ENCODE measurements at regions not wholly inside any gene's neighbourhood (a gene's known extent, or its start where the extent isn't known, plus 50 kb on each side); places are given as distances from the start of the nearest gene placed in this dataset.
"Not testable (repeated sequence)": the region's sequence is repeated elsewhere in the genome, so short reads cannot be mapped to it uniquely, and the experiment has no call there.

DNA sequence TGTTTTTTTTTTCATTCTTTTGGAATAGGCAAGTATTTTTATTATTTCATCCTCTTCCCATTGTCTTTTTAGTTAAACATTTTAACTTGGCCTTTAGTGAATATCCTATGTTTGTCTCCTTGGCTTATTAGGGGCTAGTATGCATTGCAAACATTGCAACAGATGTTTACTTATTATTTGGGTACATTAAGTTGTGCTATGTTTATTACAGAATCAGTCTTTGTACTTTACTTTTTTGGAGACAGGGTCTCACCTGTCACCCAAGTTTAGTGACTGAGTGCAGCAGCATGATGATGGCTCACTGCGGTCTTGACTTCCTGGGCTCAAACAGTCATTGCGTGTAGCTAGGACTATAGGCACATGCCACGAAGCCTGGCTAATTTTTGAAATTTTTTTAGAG is 51.1 kb upstream of the NUDT6 start:
- DNase-seq (ENCODE audit: low spot score), result no peak

DNA sequence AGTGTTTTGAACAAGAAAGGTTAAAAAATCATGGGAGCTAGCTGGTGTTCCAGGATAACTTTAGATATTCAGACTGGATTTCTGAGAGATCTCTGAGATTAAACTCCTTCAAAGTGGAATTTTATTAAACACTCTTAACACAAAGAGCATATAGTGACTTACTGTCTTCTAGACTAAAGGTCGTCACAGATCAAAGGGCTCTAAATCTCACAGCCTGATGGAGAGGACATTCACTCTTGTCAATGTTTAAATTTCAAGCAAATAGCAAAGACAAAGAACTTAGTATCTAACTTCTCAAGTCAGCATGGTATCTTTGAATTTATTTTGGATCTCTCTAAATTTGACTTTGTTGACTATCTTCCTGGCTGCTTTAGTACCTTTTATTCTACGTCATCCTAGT is 53.7 kb upstream of the NUDT6 start:
- DNase-seq (ENCODE audit: low spot score), result no peak

DNA sequence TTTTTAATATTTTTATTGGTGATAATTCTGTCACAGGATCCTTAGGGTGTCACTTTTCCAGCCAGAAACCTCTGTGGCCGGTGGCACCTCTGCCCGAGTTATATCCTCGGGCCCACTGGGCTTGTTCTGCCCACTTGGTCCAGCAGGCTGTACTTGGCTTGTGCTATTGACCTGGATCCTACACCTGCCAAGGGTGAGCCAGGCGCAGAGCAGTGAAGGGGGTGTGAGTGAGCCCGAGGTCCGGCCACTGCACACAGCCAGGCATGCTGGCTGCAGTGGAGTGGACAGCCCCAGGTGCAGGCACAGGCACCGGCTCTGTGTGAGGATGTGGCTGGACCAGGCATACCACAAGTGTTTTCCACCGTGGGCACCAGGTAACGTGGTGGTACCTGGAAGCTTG is 54.7 kb upstream of the NUDT6 start:
- DNase-seq (ENCODE audit: low spot score), result no peak

DNA sequence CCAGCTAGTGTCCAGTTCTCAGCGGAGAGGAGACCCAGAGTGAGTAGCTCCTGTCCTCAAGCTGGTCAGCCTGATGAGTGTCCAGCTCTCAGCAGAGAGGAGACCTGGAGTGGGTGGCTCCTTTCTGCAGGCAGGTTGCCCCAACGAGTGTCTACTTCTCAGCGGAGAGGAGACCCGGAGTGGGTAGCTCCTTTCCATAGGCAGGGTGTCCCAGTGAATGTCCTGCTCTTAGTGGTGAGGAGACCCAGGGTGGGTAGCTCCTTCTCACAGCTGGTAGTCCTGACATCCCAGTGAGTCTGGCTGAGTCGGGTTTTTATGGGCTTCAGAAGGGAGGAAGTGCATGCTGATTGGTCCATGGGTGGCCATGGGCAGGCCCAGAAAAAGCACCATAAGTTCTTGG is 55.7 kb upstream of the NUDT6 start:
- no peak for DNase-seq (ENCODE audit: low spot score)

DNA sequence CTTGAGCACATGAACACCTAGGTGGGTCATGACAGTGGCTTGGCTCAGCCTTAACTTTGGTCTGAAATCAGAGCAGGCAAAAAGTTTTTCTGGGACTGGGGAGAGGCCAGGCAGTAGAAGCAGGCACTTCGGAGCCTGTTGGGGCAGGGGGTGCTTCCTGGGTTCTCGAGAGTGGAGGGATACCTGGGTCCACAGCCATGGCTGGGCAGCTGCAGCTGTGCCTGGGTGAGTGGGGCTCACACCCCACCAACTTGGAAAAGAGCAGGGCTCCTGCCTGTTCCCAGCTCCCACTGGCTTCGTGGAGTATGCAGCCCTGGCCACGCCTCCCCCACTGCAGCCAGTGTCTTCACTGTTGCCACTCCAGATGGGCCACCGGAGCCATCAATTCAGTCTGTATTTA is 56.4 kb upstream of the NUDT6 start:
- DNase-seq (ENCODE audit: low spot score), result no peak

DNA sequence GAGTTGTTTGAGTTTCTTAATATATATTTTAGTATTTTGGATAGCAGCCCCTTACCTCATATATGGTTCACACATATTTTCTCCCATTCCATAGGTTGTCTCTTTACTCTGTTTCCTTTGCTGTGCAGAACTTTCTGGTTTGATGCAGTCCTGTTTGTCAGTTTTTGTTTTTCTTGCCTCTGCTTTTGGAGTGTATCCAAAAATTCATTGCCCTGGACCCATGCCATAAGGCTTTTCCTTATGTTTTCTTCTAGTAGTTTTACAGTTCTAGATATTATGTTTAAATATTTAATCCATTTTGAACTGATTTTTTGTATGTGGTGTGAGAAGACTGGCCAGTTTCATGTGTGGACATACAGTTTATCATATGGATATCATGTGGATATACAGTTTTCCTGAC is 58.5 kb upstream of the NUDT6 start:
- no peak for DNase-seq (ENCODE audit: low spot score)

DNA sequence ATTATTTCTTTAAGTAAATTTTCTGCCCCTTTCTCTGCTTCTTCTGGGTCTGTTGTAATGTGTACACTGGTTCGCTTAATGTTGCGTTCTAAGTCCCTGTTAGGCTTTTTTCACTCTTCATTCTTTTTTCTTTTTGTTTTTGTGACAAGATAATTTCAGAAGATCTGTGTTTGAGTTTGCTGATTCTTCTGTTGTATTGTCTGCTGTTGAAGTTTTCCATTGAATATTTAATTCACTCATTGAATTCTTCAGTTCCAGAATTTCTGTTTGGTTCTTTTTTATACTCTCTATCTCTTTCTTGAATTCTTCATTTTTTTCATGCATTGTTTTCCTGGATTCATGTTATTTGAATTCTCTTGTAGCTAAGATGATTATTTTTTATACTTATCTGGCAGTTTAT is 66.3 kb upstream of the NUDT6 start:
- no peak for DNase-seq (ENCODE audit: low spot score)

DNA sequence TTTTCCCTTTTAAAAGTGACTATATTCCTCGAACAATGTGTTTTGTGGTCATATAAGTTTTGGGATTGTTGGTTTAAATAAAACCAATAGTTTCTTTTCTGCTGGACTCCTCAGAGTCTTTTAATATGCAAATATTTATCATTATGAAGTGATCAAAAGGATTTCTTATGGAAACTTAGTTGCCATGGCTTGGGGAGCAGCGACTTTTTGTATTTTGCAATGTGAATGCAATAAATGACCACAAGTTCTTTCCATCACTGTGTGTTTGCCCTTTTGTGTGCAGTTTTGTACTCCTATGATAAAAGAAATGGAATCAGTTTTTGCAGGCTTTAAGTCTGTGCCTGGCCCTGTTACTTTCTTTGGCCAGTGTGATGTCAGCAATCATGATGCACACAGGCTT is 68.5 kb upstream of the NUDT6 start:
- DNase-seq (ENCODE audit: low spot score), result no peak

DNA sequence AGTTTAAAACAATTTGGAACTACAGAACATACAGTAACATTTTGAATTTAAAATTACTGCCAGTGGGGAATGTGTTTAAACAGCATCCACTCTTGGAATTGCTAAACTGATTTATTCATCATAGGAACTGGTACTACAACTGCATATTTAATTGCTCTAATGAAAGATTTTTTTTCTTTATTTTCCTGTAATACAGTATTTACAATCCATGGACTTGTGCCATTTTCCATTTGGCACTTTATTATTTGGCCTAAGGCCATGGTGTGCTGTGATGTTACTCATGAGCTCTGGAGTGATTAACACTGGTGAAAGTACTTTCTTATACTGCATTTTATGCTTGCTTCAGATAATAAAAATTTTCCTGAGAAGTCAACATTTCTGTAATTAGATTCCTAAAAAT is 69.7 kb upstream of the NUDT6 start:
- DNase-seq (ENCODE audit: low spot score), result no peak

DNA sequence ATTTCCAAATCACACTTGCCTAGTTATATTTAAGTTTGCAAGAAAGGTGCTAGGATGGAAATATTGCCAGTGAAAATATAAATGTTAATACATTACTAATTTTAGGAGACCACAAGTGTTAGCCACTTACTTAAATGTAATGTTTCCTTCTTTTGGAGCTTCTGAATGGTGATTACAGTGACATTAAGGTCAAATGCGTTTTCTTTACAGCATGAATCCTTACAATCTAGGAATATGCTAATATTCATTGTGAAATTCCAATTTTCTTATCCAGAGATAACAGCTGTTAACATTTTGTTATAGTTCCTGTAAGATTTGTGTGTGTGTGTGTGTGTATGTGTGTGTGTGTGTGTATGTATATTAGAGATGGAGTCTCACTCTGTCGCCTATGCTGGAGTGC is 70.2 kb upstream of the NUDT6 start:
- DNase-seq (ENCODE audit: low spot score), result no peak

DNA sequence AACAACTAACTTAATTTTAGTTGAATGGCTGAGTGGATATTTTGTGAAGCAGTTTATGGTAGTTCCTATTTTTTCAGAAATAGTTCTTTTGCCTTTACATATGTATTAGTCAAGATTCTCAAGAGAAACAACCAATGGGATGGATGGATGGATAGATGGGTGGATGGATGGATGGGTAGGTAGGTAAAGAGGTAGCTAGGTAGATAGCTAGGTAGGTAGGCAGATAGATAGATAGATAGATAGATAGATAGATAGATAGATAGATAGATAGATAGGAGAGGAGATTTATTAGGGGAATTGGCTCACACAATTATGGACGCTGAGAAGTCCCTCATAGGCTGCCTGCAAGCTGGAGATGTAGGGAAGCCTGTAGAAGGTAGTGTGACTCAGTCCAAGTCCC is 74.0 kb upstream of the NUDT6 start:
- no peak for DNase-seq (ENCODE audit: low spot score)

DNA sequence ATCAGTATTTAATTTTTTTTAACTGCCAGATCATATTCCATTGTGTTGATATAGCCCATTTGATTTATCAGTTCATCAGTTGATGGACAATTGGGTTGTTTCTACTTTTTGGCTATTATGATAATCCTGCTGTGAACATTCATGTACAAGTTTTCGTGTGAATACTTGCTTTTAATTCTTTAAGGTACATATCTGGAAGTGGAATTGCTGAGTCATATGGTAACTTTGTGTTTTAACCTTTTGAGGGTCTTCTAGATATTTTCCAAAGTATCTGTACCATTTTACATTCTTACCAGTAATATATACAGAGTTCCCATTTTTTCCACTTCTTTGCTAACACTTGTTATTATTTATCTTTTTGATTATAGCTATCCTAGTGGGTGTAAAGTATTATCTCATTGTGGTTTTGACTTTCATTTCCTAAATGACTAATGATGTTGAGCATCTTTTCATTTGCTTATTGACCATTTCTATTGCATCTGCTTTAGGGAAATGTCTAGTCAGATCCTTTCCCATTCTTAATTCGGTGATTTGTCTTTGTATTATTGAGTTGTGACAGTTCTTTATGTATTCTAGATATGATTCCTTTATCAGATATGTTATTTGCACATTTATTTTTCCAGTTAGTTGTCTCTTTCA is 75.2 kb upstream of the NUDT6 start:
- DNase-seq (ENCODE audit: low spot score), result no peak

DNA sequence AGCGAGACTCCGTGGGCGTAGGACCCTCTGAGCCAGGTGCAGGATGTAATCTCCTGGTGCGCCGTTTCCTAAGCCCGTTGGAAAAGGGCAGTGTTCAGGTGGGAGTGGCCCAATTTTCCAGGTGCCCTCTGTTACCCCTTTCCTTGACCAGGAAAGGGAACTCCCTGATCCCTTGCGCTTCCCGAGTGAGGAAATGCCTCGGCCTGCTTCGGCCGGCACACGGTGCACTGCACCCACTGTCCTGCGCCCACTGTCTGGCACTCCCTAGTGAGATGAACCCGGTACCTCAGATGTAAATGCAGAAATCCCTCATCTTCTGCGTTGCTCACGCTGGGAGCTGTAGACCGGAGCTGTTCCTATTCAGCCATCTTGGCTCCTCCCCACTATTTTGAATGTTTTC is 81.7 kb upstream of the NUDT6 start:
- not testable (repeated sequence) for DNase-seq (ENCODE audit: low spot score)

DNA sequence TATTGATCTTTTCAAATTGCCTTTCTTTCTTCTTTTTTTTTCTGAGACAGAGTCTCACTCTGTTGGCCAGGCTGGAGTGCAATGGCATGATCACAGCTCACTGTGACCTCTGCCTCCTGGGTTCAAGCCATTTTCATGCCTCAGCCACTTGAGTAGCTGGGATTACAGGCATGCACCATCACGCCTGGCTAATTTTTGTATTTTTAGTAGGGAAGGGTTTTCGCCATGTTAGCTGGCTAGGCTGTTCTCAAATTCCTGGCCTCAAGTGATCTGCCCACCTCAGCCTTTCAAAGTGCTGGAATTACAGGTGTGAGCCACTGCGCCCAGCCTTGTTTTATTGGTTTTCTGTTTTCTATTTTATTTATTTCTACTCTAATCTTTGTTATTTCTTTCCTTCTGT is 82.7 kb upstream of the NUDT6 start:
- not testable (repeated sequence) for DNase-seq (ENCODE audit: low spot score)

DNA sequence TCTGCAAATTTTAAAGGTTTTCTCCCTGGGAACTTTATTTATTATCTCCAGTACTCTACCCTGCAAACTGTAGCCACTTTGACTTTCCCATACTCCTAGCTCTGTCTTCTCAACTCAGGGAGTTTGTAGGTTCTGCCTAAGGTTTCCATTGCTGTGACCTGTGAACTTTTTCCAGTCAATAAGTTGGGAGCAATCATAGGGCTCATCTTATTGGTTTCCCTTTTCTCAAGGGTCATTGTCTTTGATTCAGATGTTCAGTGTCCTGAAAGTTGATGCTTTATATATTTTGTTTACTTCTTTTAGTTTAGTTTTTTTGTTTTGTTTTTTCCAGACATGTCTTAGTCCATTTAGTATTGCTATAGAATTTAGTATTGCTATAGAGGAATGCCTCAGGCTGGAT is 85.3 kb upstream of the NUDT6 start:
- DNase-seq (ENCODE audit: low spot score), result no peak

DNA sequence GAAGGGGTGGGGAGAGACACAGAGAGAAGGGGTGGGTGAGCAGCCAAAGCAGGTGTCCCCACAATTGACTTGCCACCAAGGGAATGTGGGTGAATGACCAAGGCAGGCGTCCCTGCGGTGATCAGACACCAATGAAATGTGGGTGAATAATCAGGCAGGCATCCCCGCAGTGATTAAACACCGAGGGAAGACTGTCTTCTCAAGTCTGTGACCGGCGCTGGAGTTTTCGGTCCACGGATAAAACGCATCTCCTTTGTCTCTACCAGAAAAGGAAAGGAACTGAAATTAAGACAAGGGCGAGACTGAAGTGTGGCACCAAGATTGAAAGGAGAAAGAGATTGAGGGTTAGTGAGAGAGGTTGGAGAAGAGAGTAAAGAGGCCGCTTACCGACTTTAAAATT is 90.0 kb upstream of the NUDT6 start:
- DNase-seq (ENCODE audit: low spot score), result not testable (repeated sequence)

DNA sequence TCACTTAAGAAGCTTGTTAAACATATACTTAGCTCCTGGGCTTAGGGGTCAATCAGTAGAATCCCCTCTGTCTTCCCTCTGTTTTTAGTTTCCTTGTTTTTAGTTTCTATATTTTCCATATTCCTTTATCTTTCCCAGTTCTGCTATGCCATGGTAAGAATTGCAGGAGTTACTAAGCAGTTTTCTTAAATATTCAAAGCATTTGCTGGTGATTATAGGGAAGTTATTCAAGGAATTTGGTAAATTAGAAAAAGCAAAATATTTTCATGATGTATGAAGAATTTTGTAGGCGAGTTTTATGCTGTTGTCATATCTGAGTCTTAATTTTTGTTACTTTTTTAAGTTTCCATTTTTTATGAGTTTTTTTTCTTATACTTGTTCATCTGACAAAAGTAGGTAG is 91.6 kb upstream of the NUDT6 start:
- no peak for DNase-seq (ENCODE audit: low spot score)

DNA sequence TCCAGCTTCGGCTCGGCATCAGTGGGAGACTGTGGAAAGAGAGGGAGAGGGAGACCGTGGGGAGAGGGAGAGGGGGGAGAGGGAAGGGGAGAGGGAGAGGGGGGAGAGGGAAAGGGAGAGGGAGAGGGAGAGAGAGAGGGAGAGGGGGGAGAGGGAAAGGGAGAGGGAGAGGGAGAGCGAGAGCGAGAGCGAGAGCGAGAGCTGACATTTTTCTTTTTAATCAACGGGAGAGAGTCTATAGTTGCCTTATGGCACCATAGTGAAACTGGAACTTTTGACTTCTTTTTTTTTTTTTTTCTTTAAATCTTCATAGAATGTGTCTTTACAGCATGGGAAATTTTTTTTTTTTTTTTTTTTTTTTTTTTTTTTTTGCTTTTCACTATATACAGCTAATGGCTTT is 94.7 kb upstream of the NUDT6 start:
- no peak for DNase-seq (ENCODE audit: low spot score)

DNA sequence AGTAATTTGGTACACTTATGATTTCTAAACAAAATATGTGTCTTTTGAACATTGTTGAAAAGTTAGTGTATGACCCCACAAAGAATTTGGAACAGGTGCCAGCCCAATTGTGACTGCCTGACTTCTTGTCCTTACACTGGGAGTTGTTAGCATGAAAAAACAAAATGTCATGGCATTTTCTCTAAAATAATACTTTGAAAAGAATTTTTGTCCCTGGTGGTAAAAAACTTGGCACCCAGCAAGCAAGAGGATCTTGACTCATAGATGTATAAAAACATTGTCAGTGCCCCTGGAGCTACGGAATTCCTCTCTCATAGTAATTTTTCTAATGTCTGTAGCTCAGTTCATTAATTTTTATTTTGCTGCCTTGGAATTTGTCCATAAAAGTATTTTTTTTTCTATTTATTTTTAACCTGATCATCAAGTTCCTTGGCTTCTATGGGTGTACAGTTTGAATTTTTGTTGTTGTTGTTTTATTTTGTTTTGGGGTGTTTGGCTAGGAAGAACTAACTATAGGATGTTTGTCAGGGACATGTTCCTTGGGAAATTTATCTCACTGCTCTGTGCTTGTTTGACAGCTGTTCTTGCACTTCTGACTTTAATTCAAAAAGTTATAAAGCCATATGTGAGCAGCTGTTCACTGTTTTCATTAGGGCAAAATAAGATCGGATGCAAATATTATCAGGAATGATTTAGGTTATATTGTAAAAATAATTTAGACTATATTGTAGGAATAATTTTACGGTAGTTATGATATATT is 95.4 kb upstream of the NUDT6 start:
- no peak for DNase-seq (ENCODE audit: low spot score)

DNA sequence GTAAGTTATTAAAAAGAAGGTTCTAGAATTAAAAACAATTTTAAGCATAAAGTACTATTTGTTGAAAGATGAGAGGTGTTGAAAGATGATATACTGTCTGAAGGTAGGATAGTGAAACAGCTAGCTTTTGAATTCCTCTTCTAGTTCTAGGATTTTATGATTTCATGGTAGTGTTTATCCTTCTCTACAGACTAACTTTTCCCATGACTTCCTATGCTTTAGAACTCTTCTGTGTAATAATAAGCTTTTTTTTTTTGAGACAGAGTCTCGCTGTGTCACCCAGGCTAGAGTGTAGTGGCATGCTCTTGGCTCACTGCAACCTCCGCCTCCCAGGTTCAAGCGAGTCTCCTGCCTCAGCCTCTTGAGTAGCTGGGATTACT is 96.0 kb upstream of the NUDT6 start:
- no peak for DNase-seq (ENCODE audit: low spot score)

DNA sequence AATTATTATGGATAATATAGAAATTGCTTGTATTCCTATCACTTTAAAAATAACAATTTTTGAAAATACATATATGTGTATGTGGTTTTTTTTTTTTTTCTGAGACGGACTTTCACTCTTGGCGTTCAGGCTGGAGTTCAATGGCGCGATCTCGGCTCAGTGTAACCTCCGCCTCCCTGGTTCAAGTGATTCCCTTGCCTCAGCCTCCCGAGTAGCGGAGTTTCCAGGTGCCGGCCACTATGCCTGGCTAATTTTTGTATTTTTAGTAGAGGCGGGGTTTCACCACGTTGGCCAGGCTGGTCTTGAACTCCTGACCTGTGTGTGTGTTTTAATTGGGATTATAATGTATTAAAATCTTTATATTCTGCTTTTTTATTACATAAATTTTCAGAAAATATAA is 97.9 kb upstream of the NUDT6 start:
- DNase-seq (ENCODE audit: low spot score), result no peak

DNA sequence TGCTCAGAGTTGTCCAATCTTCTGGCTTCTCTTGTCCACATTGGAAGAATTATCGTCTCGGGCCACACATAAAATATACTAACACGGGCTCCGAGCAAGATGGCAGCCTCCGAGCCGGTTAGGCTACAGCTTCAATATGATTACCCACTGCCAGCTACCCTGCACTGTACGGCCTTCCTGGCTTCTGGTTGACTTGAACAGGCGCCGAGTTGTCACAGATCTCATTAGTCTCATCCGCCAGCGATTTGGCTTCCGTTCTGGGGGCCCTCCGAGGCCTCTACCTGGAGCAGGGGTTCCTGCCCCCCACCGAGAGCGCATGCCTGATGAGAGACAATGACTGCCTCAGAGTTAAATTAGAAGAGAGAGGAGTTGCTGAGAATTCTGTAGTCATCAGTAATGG is 101.2 kb upstream of the NUDT6 start:
- no peak for DNase-seq (ENCODE audit: low spot score)

DNA sequence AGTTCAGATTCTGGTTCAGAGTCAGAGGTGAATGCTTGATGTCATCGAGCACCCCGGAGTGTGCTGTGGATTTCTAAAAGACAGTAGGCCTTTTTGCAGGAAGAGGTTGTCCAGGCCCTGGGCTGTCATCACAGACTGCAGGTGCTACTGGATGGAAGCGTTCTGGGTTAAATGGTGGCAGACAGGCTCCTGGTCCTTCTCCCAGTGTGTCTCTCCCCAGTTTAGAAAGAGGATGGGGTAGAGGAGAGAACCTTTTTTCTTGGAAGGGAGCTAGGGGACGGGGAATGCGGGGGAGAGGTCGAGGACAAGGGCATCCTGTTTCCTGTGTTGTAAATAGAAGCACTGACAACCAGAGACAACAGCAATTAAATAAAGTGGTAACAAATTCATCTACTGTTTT is 102.3 kb upstream of the NUDT6 start:
- DNase-seq (ENCODE audit: low spot score), result no peak

DNA sequence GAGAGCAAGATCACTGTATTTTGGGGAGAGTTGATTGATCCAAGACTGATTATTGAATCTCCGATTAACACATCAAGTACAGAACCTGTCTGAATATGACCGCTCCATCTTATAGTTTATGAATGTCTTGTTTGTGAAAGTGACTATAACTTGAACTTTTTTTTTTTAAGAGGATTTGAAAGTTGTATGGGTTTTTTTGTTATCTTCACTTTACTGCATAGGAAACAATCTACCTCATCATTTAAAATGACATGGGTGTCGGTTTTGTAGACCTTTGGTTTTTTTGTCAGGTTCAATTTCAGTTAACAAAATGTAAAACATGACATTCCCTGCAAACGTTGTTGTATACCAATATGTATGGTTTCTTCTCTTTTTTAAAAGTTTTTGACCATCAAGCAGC is 103.0 kb upstream of the NUDT6 start:
- DNase-seq (ENCODE audit: low spot score), result no peak

Data from ureter (tissue), 1 donor.